ENCODE measurements at regions not wholly inside any gene's neighbourhood (a gene's known extent, or its start where the extent isn't known, plus 50 kb on each side); places are given as distances from the start of the nearest gene placed in this dataset.

DNA sequence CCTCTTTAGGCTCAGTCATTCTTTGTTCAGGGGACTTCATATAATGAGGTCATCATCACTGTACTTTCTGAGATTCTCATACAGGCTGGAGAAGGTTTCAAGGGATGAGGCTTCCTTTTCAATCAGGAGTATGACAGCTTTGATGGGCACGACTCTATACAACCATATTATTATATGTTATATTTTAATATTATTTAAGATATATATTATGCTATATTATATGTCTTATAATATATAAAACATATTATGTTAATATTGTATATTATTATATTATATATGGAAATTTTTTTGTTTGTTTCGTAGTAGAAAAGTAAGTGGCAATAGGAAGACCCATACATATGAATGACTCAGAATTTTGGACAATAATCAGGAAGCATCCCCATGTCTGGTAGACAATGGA lies 78.0 kb upstream of the GATA6 start:
- no peak for DNase-seq (ENCODE audit: extremely low read depth, low read depth)
- TF ChIP-seq, protein P1, sequence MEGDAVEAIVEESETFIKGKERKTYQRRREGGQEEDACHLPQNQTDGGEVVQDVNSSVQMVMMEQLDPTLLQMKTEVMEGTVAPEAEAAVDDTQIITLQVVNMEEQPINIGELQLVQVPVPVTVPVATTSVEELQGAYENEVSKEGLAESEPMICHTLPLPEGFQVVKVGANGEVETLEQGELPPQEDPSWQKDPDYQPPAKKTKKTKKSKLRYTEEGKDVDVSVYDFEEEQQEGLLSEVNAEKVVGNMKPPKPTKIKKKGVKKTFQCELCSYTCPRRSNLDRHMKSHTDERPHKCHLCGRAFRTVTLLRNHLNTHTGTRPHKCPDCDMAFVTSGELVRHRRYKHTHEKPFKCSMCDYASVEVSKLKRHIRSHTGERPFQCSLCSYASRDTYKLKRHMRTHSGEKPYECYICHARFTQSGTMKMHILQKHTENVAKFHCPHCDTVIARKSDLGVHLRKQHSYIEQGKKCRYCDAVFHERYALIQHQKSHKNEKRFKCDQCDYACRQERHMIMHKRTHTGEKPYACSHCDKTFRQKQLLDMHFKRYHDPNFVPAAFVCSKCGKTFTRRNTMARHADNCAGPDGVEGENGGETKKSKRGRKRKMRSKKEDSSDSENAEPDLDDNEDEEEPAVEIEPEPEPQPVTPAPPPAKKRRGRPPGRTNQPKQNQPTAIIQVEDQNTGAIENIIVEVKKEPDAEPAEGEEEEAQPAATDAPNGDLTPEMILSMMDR (IDR thresholded peaks at IDR 0.05; ENCODE audit: low read depth, low read length), result no peak

DNA sequence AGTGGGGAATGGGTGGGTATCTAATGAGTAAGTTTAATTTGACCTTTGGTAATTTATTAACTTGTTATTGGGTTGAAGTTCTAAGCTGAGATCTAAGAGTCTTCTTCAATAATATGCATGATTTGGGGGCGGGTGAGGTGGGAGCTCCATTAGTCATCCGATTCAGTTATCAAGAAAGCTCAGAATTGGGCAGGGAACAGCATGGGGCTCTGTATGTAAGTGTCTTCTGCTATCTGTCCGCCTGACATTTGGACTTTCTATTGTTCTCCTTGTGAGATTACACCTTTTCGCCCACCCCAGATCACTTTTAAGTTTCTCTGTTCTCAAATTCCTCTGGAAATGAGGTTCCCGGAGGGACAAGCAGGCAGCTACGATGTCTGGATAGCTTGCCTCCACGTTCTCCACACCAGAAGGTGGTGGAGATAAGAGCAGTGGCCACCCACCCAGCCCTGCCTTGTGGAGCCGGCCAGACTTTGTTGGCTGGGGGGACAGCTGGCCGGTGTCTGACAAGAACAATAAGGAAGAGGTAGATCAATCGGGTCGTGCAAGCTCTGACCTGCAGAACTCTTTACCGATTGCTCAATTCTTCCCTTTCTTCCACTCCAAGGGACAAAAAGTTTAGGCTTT lies 75.5 kb upstream of the GATA6 start:
- DNase-seq (ENCODE audit: extremely low read depth, low read depth), result no peak
- TF ChIP-seq, protein P1 (IDR thresholded peaks at IDR 0.05; ENCODE audit: low read depth, low read length), result no peak

DNA sequence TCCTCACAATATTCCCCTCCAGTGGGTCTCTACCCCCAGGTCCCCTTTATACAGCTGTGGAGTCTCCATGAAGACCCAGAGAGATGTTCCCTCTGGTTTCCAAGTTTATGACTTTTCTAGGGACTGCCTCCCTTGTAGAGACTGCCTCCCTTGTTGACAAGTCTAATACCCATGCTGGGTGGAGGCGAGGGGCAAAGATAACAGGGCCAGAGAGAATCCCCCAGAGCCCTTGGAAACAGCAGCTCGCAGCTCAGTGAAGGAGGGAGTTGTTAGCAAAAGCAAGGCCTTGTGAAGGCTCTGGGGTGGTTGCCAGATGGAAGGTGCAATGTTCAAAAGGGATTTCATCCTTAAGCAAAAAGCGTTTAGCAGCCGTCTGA lies 75.0 kb upstream of the GATA6 start:
- TF ChIP-seq, protein P1 (IDR thresholded peaks at IDR 0.05; ENCODE audit: low read depth, low read length), result no peak
- DNase-seq (ENCODE audit: extremely low read depth, low read depth), result no peak

DNA sequence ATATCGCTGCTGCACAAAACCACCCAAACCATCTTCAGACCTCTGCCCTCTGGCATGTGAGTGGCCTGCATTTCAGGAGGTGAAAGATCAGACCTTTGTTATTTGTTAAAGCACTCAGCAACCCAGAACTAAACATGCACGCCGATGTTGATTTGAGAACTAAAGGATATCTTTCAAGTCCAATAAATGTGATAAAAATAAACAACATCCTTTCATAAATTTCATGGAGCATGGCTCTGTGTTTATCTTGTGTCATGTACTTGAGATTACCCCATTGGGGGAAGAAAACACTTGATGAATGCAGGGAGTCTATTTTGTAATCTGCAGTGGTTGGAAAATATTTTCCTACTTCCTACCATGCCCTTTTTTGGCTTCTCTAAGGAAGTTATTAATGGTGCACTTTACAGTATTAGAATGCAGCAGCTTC lies 70.8 kb upstream of the GATA6 start:
- TF ChIP-seq, protein P1 (IDR thresholded peaks at IDR 0.05; ENCODE audit: low read depth, low read length), result no peak
- no peak for DNase-seq (ENCODE audit: extremely low read depth, low read depth)

DNA sequence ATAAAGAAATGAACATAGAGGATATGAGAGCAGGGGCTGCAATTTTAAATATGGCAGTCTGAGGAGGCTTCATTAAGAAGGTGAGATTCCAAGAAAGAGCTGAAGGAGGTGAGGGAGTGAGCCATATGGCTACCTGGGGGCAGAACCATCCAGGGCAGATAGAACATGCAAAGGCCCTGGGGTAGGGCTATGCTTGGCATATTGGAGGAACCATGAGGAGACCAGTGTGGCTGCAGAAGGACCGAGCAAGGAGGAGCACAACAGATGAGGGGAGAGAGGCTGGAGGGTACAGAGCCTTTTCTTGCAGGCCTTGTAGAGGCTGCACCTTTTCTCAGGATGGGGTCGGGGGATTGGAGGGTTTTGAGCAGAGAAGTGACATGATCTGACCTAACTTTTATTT lies 69.5 kb upstream of the GATA6 start:
- TF ChIP-seq, protein P1 (IDR thresholded peaks at IDR 0.05; ENCODE audit: low read depth, low read length), result no peak
- DNase-seq (ENCODE audit: extremely low read depth, low read depth), result no peak

DNA sequence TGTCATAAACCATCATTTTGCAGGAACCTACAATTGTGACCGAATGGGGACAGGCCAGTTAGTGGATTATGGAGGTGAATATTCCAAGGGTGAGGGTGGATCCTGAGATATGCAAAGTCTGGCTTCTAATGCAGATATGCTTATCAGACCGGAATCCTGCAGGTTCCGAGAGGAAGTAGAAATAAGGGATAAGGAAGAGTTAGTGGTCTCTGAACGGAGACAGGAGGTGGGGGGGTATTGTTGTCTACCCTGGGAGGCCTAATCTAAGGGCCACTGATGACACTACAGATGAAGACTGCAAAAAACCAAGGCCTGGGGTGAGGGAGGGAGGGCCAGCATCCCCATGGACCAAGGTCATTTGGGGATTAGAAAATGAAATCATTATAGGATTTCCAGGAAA lies 67.7 kb upstream of the GATA6 start:
- no peak for DNase-seq (ENCODE audit: extremely low read depth, low read depth)
- TF ChIP-seq, protein P1 (IDR thresholded peaks at IDR 0.05; ENCODE audit: low read depth, low read length), result no peak

DNA sequence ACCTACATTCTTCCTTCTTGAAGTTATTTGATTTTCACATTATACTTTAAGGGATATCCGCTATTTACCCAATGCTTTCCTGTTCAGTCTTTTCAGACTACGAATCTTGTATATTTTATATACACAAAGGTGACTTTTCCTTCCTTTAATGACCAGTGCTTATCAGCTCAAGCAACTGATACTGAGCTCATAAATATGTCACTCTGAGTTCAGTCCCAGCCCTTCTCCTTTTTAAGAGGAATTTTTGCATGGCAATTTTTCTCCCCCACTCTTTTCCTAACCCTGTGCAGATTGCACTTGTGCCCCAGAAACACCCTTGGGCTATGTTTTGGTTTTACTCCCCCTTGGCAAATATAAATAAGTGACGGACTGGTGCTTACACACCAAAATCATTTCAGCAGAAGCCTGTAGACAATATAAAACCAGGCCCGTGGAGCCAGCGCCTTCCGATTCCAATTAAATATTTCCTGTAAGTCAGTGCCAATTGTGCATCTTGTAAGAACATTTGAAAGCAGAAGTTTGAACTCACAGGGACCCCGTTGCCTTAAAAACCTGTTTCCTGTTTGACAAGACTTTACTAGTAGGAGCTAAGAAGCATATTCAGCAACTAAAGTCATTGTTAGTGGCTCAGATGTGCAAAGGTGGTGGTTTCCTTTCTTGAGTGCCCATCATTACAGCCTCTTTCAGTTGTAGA lies 66.3 kb upstream of the GATA6 start:
- no peak for DNase-seq (ENCODE audit: extremely low read depth, low read depth)
- TF ChIP-seq, protein P1 (IDR thresholded peaks at IDR 0.05; ENCODE audit: low read depth, low read length), result no peak

Data from AG09319 (cell line).